MM.1S (cell line): ENCODE measurements at regions not wholly inside any gene's neighbourhood (a gene's known extent, or its start where the extent isn't known, plus 50 kb on each side); places are given as distances from the start of the nearest gene placed in this dataset.
"Not testable (repeated sequence)": the region's sequence is repeated elsewhere in the genome, so short reads cannot be mapped to it uniquely, and the experiment has no call there.

Source experiments
- DNase-seq: peaks from one replicate; pipeline ENCODE4 v3.0.0-alpha.2; 2015
- H2AFZ ChIP-seq: fragments of 300-600 bp; sonication (generic); 2 replicates; pipeline ENCODE4 v1.6.0; 2016; ENCODE audit warnings: antibody characterized with exemption, low read length
- H3F3A ChIP-seq: fragments of 300-600 bp; sonication (generic); 2 replicates; pipeline ENCODE4 v1.6.1; 2016; ENCODE audit warnings: mild to moderate bottlenecking, antibody characterized with exemption, low read length, moderate library complexity, mixed read lengths; ENCODE audit not compliant: insufficient read depth
- H3K27ac ChIP-seq: fragments of 300-600 bp; sonication (generic); 2 replicates; pipeline ENCODE4 v1.5.1; 2016; ENCODE audit warnings: mild to moderate bottlenecking, low read length
- H3K27me3 ChIP-seq: fragments of 300-600 bp; sonication (generic); replicated peaks from 2 replicates; pipeline ENCODE4 v1.6.0; 2016; ENCODE audit warnings: low read length; ENCODE audit not compliant: insufficient read depth
- H3K36me3 ChIP-seq: fragments of 300-600 bp; sonication (generic); replicated peaks from 2 replicates; pipeline ENCODE4 v1.6.1; 2016; ENCODE audit warnings: mild to moderate bottlenecking, low read length, mixed read lengths; ENCODE audit not compliant: insufficient read depth
- H3K4me1 ChIP-seq: fragments of 300-600 bp; sonication (generic); 2 replicates; pipeline ENCODE4 v1.6.1; 2016; ENCODE audit warnings: low read length, mixed read lengths
- H3K4me2 ChIP-seq: fragments of 300-600 bp; sonication (generic); 2 replicates; pipeline ENCODE4 v1.6.0; 2016; ENCODE audit warnings: low read depth, low read length
- H3K4me3 ChIP-seq: fragments of 300-600 bp; sonication (generic); 2 replicates; pipeline ENCODE4 v1.5.1; 2016; ENCODE audit warnings: low read length, mixed read lengths
- H3K79me2 ChIP-seq: fragments of 300-600 bp; sonication (generic); 2 replicates; pipeline ENCODE4 v1.6.1; 2016; ENCODE audit warnings: mixed run types, low read length, mixed read lengths
- H3K9ac ChIP-seq: fragments of 300-600 bp; sonication (generic); 2 replicates; pipeline ENCODE4 v1.6.1; 2016; ENCODE audit warnings: low read length, mixed read lengths
- H3K9me2 ChIP-seq: fragments of 300-600 bp; sonication (generic); replicated peaks from 2 replicates; pipeline ENCODE4 v1.6.1; 2016; ENCODE audit warnings: mild to moderate bottlenecking, low read length, mixed read lengths; ENCODE audit not compliant: insufficient read depth
- H3K9me3 ChIP-seq: fragments of 300-600 bp; sonication (generic); replicated peaks from 2 replicates; pipeline ENCODE4 v1.6.1; 2016; ENCODE audit warnings: mild to moderate bottlenecking, low read length, mixed read lengths; ENCODE audit not compliant: insufficient read depth
- H4K20me1 ChIP-seq: fragments of 300-600 bp; sonication (generic); 2 replicates; pipeline ENCODE4 v1.6.1; 2016; ENCODE audit warnings: mild to moderate bottlenecking, low read length, moderate library complexity, mixed read lengths; ENCODE audit not compliant: insufficient read depth
- EZH2 ChIP-seq: fragments of 300-600 bp; sonication (generic); optimal IDR thresholded peaks from 2 replicates; pipeline ENCODE3; 2017; ENCODE audit warnings: low read depth, mild to moderate bottlenecking, antibody characterized with exemption, low read length, mixed read lengths
- EZH2phosphoT487 ChIP-seq: fragments of 300-600 bp; sonication (generic); IDR thresholded peaks from 2 replicates; pipeline ENCODE4 v1.6.1; 2018; ENCODE audit warnings: antibody characterized with exemption, low read length
- TF ChIP-seq, protein P1 (sequence below): fragments of 300-600 bp; sonication (generic); IDR thresholded peaks from 2 replicates; pipeline ENCODE4 v1.5.1; 2016; ENCODE audit warnings: antibody characterized with exemption, low read length, mixed read lengths

DNA sequence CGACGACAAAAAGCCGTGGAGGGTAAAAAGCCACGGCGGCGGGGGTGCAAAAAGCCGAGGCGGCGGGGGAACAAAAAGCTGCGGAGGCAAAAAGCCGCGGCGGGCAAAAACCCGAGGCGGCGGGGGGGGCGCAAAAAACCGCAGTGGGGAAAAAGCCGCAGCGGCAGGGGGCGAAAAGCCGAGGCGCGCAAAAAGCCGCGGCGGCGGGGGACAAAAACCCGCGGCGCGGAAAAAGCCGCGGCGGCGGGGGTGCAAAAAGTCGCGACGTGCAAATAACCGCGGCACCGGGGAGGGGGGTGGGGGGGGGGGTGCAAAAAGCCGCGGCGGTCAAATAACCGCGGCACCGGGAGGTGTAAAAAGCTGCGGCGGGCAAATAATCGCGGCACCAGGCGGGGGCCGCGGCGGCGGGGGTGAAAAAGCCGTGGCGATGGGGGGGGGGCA is 511.5 kb downstream of the FOXD4L5 start:
- TF ChIP-seq EZH2phosphoT487, result no peak
- TF ChIP-seq, protein P1, sequence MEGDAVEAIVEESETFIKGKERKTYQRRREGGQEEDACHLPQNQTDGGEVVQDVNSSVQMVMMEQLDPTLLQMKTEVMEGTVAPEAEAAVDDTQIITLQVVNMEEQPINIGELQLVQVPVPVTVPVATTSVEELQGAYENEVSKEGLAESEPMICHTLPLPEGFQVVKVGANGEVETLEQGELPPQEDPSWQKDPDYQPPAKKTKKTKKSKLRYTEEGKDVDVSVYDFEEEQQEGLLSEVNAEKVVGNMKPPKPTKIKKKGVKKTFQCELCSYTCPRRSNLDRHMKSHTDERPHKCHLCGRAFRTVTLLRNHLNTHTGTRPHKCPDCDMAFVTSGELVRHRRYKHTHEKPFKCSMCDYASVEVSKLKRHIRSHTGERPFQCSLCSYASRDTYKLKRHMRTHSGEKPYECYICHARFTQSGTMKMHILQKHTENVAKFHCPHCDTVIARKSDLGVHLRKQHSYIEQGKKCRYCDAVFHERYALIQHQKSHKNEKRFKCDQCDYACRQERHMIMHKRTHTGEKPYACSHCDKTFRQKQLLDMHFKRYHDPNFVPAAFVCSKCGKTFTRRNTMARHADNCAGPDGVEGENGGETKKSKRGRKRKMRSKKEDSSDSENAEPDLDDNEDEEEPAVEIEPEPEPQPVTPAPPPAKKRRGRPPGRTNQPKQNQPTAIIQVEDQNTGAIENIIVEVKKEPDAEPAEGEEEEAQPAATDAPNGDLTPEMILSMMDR, result no peak
- TF ChIP-seq EZH2, result no peak
- H3F3A ChIP-seq, result no peaks in the 10 kb centered on the region
- no peaks in the 10 kb centered on the region for H3K27me3 ChIP-seq
- peak; percentile 7 for DNase-seq
- H3K4me3 ChIP-seq, result peak overlapping the region; percentile 44; the same call in 1 of the 2 replicates
- H3K79me2 ChIP-seq, result no peaks in the 10 kb centered on the region
- H3K36me3 ChIP-seq, result no peaks in the 10 kb centered on the region
- no peaks in the 10 kb centered on the region for H3K9me3 ChIP-seq
- H4K20me1 ChIP-seq, result no peaks in the 10 kb centered on the region
- no peak overlapping the region for H3K9ac ChIP-seq
- no peaks in the 10 kb centered on the region for H3K4me1 ChIP-seq
- H3K4me2 ChIP-seq, result no peak overlapping the region
- H2AFZ ChIP-seq, result no peak overlapping the region
- H3K27ac ChIP-seq, result no peak overlapping the region
- H3K9me2 ChIP-seq, result no peaks in the 10 kb centered on the region

DNA sequence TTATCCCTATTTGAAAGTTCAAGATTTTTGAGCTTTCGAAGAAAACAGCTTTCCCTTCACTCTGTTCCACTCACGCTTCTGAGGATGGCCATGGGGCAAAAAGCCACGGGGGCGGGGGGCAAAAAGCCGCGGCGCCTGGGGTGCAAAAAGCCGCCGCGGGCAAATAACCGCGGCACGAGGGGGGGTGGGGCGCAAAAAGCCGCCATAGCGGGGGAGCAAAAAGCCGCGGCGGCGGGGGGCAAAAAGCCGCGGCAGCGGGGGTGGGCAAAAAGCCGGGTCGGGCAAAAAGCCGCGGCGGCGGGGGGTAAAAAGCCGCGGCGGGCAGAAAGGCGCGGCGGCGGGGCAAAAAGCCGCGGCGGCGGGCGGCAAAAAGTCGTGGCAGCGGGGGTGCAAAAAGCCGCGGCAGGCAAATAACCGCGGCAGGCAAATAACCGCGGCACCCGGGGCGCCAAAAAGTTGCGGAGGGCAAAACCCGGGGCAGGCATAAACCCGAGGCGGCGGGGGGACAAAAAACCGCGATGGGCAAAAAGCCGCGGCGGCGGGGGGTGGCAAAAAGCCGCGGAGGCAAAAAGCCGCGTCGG is 512.2 kb downstream of the FOXD4L5 start:
- H3K4me1 ChIP-seq, H4K20me1 ChIP-seq, H3K79me2 ChIP-seq, H3K27me3 ChIP-seq, H3F3A ChIP-seq, H2AFZ ChIP-seq, H3K36me3 ChIP-seq, H3K9me2 ChIP-seq, H3K27ac ChIP-seq, H3K9me3 ChIP-seq, H3K4me2 ChIP-seq, H3K9ac ChIP-seq: not testable (repeated sequence)
- H3K4me3 ChIP-seq, result peak overlapping the region; percentile 40; the same call in 1 of the 2 replicates
- peak; percentile 6 for DNase-seq

DNA sequence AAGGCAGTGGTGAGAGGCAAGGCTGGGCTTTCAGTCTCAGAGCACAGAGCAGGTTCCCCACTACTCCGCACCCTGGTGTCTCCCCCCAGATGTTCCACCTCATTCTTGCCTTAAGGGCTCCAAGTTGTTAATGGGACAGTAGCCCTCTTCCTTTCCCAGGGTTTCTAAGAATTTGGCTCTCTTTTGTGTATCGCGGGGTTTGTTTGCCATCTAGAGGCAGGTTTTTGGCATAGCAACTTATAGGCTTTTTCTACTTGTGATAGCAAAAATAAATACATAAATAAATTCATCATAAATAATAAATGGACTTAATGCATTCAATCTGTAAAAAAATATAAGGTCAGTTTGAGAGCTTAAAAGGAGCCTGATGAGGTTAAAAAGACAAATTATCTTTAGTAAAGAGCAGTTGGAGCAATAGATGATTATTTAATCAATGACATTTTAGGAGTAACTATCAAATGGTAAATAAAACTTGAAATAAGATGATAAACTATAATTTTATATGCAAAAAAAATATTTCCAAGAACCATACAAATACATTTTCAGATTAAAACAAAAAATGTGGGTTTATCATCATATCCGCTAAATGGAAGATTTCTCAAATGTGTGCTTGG is 512.8 kb downstream of the FOXD4L5 start:
- not testable (repeated sequence) for H3K36me3 ChIP-seq, H3K27ac ChIP-seq, H3K9ac ChIP-seq, H4K20me1 ChIP-seq, H3K4me1 ChIP-seq, H3K27me3 ChIP-seq, H3K9me2 ChIP-seq, DNase-seq, H3K9me3 ChIP-seq, H3K4me3 ChIP-seq, H3K4me2 ChIP-seq, H2AFZ ChIP-seq, H3K79me2 ChIP-seq, H3F3A ChIP-seq
- TF ChIP-seq, protein P1, result 0 out of 2 replicates have a peak, but pooled peaks have one; percentile 7
